Right forelimb (tissue), 1 donor: ENCODE measurements at regions not wholly inside any gene's neighbourhood (a gene's known extent, or its start where the extent isn't known, plus 50 kb on each side); places are given as distances from the start of the nearest gene placed in this dataset.
A peak's percentile ranks its signal among the peaks of the same experiment; 100 is the strongest.
"Not testable (repeated sequence)": the region's sequence is repeated elsewhere in the genome, so short reads cannot be mapped to it uniquely, and the experiment has no call there.

ENCODE experiments used
- DNase-seq: peaks from one replicate; pipeline ENCODE4 v3.0.0-alpha.2; 2018

- DNase-seq = no peak
Measured at GRCh38 chrX:65331371-65331770, 203.2 kb downstream of the LAS1L start.

GRCh38 chrX:65300104-65300809 lies 234.3 kb downstream of the LAS1L start:
- DNase-seq = no peak

- DNase-seq = not testable (repeated sequence)
Measured at GRCh38 chrX:65282905-65283304, 251.7 kb downstream of the LAS1L start.

- DNase-seq = no peak
Measured at GRCh38 chrX:65273152-65273551, 261.4 kb downstream of the LAS1L start.

- DNase-seq = no peak
Measured at GRCh38 chrX:65266482-65266881, 268.1 kb downstream of the LAS1L start.

- DNase-seq = no peak
Measured at GRCh38 chrX:65253817-65254216, 277.6 kb upstream of the ZC4H2 start.

- no peak for DNase-seq
Measured at GRCh38 chrX:65241059-65241721, 264.9 kb upstream of the ZC4H2 start.

GRCh38 chrX:65203545-65203944 lies 227.3 kb upstream of the ZC4H2 start:
- DNase-seq = no peak

- DNase-seq = peak; percentile 36
Measured at GRCh38 chrX:65196758-65197360, 220.6 kb upstream of the ZC4H2 start.

- DNase-seq = no peak
Measured at GRCh38 chrX:65195621-65196020, 219.4 kb upstream of the ZC4H2 start.

- DNase-seq = no peak
Measured at GRCh38 chrX:65194547-65194946, 218.3 kb upstream of the ZC4H2 start.

GRCh38 chrX:65163325-65163724 lies 187.1 kb upstream of the ZC4H2 start:
- not testable (repeated sequence) for DNase-seq

GRCh38 chrX:65148232-65148631 lies 172.0 kb upstream of the ZC4H2 start:
- DNase-seq = no peak

- DNase-seq = no peak
Measured at GRCh38 chrX:65136424-65136823, 160.2 kb upstream of the ZC4H2 start.

- no peak for DNase-seq
Measured at GRCh38 chrX:65127842-65128241, 151.6 kb upstream of the ZC4H2 start.

GRCh38 chrX:65098851-65099250 lies 122.6 kb upstream of the ZC4H2 start:
- no peak for DNase-seq

- DNase-seq = no peak
Measured at GRCh38 chrX:65093658-65094057, 117.4 kb upstream of the ZC4H2 start.

- DNase-seq = no peak
Measured at GRCh38 chrX:65073233-65073632, 97.0 kb upstream of the ZC4H2 start.

GRCh38 chrX:65072590-65072989 lies 96.3 kb upstream of the ZC4H2 start:
- no peak for DNase-seq

- not testable (repeated sequence) for DNase-seq
Measured at GRCh38 chrX:65058626-65059025, 82.4 kb upstream of the ZC4H2 start.

GRCh38 chrX:65045001-65045400 lies 68.8 kb upstream of the ZC4H2 start:
- DNase-seq = no peak

GRCh38 chrX:65035446-65035770 lies 59.2 kb upstream of the ZC4H2 start:
- peak; percentile 54 for DNase-seq

- peak; percentile 83 for DNase-seq
Measured at GRCh38 chrX:65034668-65035445, 58.6 kb upstream of the ZC4H2 start, which contains the start of gene ZC3H12B. Gene ZC3H12B (plus strand): TSS chrX:65034826.

- DNase-seq = no peak
Measured at GRCh38 chrX:65034292-65034667, 58.0 kb upstream of the ZC4H2 start.
